IMR-90 (cell line): ENCODE measurements at regions not wholly inside any gene's neighbourhood (a gene's known extent, or its start where the extent isn't known, plus 50 kb on each side); places are given as distances from the start of the nearest gene placed in this dataset.

Source experiments
- POLR2A ChIP-seq: IDR thresholded peaks from 2 replicates; pipeline ENCODE4 v1.6.1; 2012; ENCODE audit warnings: mild to moderate bottlenecking, low read depth, low read length
- TF ChIP-seq, protein P1 (sequence below): fragments of 150-350 bp; IDR thresholded peaks from 2 replicates; pipeline ENCODE4 v1.6.1; 2017; ENCODE audit warnings: mild to moderate bottlenecking, antibody characterized with exemption, low read length, low read depth

- TF ChIP-seq, protein P1, sequence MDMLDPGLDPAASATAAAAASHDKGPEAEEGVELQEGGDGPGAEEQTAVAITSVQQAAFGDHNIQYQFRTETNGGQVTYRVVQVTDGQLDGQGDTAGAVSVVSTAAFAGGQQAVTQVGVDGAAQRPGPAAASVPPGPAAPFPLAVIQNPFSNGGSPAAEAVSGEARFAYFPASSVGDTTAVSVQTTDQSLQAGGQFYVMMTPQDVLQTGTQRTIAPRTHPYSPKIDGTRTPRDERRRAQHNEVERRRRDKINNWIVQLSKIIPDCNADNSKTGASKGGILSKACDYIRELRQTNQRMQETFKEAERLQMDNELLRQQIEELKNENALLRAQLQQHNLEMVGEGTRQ = no peak
- TF ChIP-seq POLR2A = no peak
These were observed 112.8 kb downstream of the OTOR start for GRCh38 chr20:16860914-16861313.
